Calu3 (cell line): ENCODE measurements at regions not wholly inside any gene's neighbourhood (a gene's known extent, or its start where the extent isn't known, plus 50 kb on each side); places are given as distances from the start of the nearest gene placed in this dataset.

Experiments used
- BruUV-seq: library from RNA; stranded (reverse); fragments of 400-500 nt; replicated peaks from 2 replicates; lab custom pipeline; 2021; lab: Mats Ljungman, UMichigan
- CTCF ChIA-PET: fragments of 300-600 bp; sonication (Branson Sonifier 250); formaldehyde crosslinking; loops from one replicate; lab custom pipeline; 2022; ENCODE audit warnings: antibody characterized with exemption; lab: Charles Lee
- DNase-seq: peaks from one replicate; pipeline ENCODE4 v3.0.0; 2022
- H3K27ac Mint-ChIP-seq: one replicate; pipeline ENCODE4 v1.8.0; 2022; ENCODE audit warnings: mixed read lengths; ENCODE audit not compliant: unreplicated experiment
- H3K27me3 Mint-ChIP-seq: one replicate; pipeline ENCODE4 v1.8.0; 2022; ENCODE audit warnings: mixed read lengths; ENCODE audit not compliant: unreplicated experiment
- H3K36me3 Mint-ChIP-seq: one replicate; pipeline ENCODE4 v1.8.0; 2022; ENCODE audit warnings: mild to moderate bottlenecking, moderate library complexity, mixed read lengths; ENCODE audit not compliant: insufficient read depth, unreplicated experiment
- H3K4me1 Mint-ChIP-seq: one replicate; pipeline ENCODE4 v1.8.0; 2022; ENCODE audit warnings: mild to moderate bottlenecking, low read depth, mixed read lengths; ENCODE audit not compliant: unreplicated experiment
- H3K4me3 Mint-ChIP-seq: one replicate; pipeline ENCODE4 v1.8.0; 2022; ENCODE audit warnings: mild to moderate bottlenecking, low read depth, moderate library complexity, mixed read lengths; ENCODE audit not compliant: unreplicated experiment
- H3K9me3 Mint-ChIP-seq: one replicate; pipeline ENCODE4 v1.8.0; 2022; ENCODE audit warnings: low read depth, mixed read lengths; ENCODE audit not compliant: unreplicated experiment
- intact Hi-C: fragments of 100-400 bp; cut with micrococcal nuclease; formaldehyde crosslinking; loops from one replicate; pipeline ENCODE4 v1.10.0; 2022; ENCODE audit not compliant: unreplicated experiment
- TF ChIP-seq, protein P1 (sequence below): fragments of 200-600 bp; IDR thresholded peaks from one replicate; pipeline ENCODE4 v1.8.0; 2022; ENCODE audit warnings: antibody characterized with exemption; ENCODE audit not compliant: unreplicated experiment

DNA sequence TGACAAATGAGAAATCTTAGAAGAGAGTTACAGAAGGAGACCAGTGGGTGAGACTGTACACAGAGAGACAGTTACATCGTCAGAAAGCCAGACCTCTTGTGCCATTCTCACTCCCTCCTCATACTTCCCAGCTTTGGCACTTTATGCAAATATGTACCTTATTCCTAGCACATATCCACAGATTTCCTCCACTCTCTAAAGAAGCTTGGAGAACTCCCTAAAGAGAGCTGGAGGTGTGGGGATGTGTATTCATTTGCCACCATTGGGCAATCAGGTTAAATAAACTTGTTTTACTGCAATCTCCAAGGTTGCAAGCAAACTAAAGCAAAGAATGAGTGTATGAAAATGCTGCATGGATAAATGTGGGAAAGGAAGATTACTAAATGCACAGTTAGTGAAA is 380.9 kb upstream of the PRMT6 start:
- BruUV-seq, result no TSS peak
- Mint-ChIP-seq H3K9me3 (peaks cover 2% of the 10 kb centered on the region), H3K4me1 (no peaks in the 10 kb centered on the region), H3K27ac (no peak overlapping the region), H3K36me3 (no peaks in the 10 kb centered on the region), H3K4me3 (no peak overlapping the region), H3K27me3 (no peaks in the 10 kb centered on the region)
- TF ChIP-seq, protein P1, sequence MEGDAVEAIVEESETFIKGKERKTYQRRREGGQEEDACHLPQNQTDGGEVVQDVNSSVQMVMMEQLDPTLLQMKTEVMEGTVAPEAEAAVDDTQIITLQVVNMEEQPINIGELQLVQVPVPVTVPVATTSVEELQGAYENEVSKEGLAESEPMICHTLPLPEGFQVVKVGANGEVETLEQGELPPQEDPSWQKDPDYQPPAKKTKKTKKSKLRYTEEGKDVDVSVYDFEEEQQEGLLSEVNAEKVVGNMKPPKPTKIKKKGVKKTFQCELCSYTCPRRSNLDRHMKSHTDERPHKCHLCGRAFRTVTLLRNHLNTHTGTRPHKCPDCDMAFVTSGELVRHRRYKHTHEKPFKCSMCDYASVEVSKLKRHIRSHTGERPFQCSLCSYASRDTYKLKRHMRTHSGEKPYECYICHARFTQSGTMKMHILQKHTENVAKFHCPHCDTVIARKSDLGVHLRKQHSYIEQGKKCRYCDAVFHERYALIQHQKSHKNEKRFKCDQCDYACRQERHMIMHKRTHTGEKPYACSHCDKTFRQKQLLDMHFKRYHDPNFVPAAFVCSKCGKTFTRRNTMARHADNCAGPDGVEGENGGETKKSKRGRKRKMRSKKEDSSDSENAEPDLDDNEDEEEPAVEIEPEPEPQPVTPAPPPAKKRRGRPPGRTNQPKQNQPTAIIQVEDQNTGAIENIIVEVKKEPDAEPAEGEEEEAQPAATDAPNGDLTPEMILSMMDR, result no peak
- intact Hi-C loops, result no loop called here
- no peak for DNase-seq
- CTCF ChIA-PET, result no interaction called here

DNA sequence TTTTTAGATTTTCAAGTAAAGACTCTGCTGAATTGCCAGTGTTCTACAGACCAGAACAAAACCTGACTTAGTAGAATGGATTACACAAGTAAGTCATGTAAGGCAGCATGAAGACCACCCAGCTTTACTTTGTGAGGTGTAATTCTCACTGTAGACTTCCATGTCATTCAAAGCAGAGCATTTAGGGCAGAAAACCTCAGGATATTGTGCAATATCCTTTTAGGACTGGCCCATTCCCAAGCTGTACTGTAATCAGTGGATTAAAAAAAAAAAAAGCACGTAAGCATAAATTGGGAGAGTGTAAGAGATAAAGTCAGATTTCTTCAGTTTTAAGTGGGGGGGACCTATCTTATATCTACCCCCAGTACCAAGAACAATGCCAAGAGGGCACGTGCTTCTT is 380.5 kb upstream of the PRMT6 start:
- intact Hi-C loops, result no loop called here
- peaks cover 2% of the 10 kb centered on the region for H3K9me3 Mint-ChIP-seq
- no peak overlapping the region for H3K27ac Mint-ChIP-seq
- H3K36me3 Mint-ChIP-seq, result no peaks in the 10 kb centered on the region
- no peaks in the 10 kb centered on the region for H3K27me3 Mint-ChIP-seq
- H3K4me1 Mint-ChIP-seq, result no peaks in the 10 kb centered on the region
- no peak overlapping the region for H3K4me3 Mint-ChIP-seq
- TF ChIP-seq, protein P1, result no peak
- no TSS peak for BruUV-seq
- CTCF ChIA-PET, result no interaction called here
- no peak for DNase-seq

DNA sequence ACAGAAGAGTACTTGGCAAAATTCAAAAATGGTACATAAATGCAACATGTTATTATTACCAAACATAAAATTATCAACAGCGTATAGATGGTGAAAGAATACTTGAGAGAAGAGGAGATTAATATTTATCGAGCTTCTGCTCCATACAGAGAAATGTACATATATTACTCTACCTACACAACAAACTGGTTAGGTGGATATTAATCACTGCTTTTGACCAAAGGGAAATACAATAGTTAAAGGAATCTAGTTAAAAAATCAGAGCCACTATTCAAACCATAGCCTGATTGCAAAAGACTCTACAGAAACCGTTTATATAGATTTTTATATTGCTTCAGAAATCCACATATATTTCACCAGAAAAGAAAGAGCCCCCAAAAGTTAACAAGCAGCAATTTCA is 379.3 kb upstream of the PRMT6 start:
- no TSS peak for BruUV-seq
- Mint-ChIP-seq H3K4me3 (no peak overlapping the region), H3K27ac (no peak overlapping the region), H3K9me3 (peaks cover 2% of the 10 kb centered on the region), H3K27me3 (no peaks in the 10 kb centered on the region), H3K4me1 (no peaks in the 10 kb centered on the region), H3K36me3 (no peaks in the 10 kb centered on the region)
- DNase-seq, result no peak
- CTCF ChIA-PET, result no interaction called here
- TF ChIP-seq, protein P1, result no peak
- intact Hi-C loops, result no loop called here

DNA sequence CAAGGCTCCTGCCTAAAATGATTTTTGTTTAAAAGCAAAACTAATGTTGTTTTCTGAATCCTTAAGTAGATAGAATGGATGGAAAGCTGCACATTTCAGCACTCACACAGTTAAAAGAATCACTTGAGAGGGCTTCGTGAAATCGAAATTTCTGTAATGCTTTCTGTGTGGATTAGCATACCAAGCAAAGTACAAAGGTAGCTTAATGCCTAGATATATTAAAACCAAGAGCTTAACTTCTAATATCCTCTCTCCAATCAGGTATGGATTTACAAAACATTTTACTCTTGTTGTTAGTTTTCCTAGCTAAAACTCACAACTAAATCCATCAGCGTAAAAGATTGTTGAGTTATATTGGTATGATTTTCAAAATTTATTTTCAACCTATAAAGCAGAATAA is 378.8 kb upstream of the PRMT6 start:
- no peak overlapping the region for H3K27ac Mint-ChIP-seq
- H3K27me3 Mint-ChIP-seq, result no peaks in the 10 kb centered on the region
- peaks cover 2% of the 10 kb centered on the region for H3K9me3 Mint-ChIP-seq
- BruUV-seq, result no TSS peak
- CTCF ChIA-PET, result no interaction called here
- no peak overlapping the region for H3K4me3 Mint-ChIP-seq
- no peaks in the 10 kb centered on the region for H3K4me1 Mint-ChIP-seq
- H3K36me3 Mint-ChIP-seq, result no peaks in the 10 kb centered on the region
- intact Hi-C loops, result no loop called here
- TF ChIP-seq, protein P1, result no peak
- no peak for DNase-seq
